Activated CD4-positive, alpha-beta T cell treated with anti-CD3 and anti-CD28 coated beads, Interleukin-2, amount 50 U/mL, for 48 hours (primary cell): ENCODE measurements at regions not wholly inside any gene's neighbourhood (a gene's known extent, or its start where the extent isn't known, plus 50 kb on each side); places are given as distances from the start of the nearest gene placed in this dataset.

Source experiments
- DNase-seq, 2 experiments: peaks; one replicate each; pipeline ENCODE4 v3.0.0-alpha.2; 2020

DNA sequence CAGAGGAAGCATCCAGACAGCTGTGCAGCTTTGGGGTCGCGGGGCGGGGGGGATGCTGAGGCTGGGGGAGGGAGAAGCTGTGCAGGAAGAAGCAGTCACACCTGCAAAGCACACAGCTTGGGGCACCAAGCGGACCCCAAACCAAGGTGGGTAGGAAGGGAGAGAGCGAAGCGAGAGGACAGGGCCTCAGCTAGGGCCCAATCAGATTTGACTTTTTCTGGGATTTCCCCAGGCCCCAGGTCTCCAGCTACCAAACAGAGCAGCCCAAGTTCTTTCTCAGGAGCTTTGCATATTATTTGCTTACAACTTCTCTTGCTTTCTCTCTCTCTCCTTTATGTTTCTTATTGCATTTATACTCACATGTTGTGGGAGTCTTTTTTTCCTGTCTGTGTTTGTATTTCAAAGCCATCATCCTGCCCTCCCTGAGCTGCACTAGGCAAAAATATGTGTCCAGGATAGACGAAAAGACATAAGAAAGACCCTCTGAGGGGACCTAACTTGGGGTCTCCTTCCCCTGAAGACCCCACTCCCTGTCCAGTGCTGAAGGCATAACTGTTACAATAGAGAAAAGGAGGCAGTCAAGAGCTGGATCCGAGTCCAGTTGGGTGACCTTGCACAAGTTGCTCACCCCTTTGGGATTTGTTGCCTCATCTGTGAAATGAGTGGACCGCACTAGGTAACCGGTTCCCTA is 50.6 kb upstream of the SMNDC1 start:
- DNase-seq: peak; percentile 33 to 42

DNA sequence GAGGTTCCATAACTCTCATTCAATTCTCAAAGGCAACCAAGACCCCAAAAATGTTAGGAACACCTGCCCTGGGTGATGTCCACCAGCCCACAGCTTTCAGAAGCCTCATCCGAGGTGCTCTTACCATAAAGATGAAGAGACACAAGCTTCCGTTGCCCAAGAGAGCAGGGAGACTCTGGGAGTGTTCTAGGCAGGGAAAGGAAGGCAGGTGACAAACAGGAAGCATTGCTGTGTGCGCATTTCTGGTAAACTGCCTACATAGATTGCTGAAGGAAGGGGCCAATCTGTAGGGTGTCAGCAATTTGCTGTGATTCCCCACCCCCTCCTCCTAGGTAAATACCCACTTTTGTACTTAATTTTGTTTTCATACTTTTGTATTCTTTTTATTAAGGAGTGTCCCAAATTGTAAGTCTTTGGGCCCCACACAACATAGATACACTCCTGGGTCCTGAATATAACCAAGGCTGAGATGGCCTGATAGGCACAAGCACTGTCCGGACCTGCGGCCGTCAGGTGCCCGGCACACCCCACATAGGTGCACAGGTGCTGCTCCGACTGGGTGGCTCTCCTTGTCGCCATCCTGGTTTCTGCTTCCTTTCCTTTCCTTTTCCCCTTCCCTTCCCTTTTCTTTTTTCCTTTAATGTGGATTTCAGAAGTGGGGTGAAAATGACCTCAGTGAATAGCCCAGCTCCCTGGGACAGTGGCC is 51.4 kb upstream of the SMNDC1 start:
- DNase-seq: peak; percentile 33 to 38

DNA sequence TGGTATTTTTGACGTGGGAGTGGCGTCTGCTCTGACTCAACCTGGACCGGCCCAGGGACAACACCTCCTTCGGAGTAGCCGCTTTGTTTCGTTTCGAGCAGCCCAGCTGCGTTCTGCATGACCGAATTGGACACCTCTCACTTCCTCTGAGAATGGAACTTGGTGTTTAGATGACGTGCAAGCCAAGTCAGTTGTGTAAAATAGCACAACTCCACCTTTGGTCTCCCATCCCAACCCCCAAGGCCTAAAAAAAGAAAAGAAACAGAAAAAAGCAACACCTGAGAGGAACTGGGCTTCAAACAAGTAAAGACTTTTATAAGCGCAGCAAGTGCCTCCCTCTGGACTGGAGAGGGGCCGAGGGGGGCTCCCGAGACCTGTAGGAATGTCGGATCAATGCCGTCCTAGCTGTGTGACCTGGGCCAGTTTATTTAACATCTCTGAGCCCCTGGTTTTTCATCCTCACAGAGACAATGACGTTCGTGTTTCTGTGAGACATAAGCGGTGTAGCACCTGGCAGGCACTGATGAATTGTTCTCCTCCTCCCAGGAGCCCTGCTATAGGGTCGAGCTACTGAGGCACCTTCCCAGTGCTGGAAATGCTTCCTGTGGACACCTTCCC is 52.0 kb upstream of the SMNDC1 start:
- DNase-seq: peak; percentile 79 to 87

GRCh38 chr10:110357252-110357780 is 52.6 kb upstream of the SMNDC1 start:
- DNase-seq: peak; percentile 75 to 79

DNA sequence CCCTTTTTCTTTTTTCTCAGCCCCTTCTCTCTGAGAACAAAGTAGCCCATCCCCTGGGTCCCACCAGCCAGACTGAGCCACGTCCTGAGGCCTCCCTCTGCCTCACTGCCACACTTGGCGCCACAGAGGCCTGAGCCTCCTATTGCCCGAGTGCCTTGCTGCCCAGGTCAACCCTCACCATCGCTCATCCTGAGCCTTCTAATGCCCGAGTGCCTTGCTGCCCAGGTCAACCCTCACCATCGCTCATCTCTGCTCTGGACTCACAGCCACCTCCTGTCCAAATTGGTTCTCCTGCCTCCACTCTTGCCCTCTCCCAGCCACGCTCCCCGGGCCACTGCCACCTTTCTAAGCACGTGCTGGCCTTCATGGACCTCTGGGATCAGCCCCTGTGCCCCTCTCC is 53.2 kb upstream of the SMNDC1 start:
- DNase-seq: no peak

DNA sequence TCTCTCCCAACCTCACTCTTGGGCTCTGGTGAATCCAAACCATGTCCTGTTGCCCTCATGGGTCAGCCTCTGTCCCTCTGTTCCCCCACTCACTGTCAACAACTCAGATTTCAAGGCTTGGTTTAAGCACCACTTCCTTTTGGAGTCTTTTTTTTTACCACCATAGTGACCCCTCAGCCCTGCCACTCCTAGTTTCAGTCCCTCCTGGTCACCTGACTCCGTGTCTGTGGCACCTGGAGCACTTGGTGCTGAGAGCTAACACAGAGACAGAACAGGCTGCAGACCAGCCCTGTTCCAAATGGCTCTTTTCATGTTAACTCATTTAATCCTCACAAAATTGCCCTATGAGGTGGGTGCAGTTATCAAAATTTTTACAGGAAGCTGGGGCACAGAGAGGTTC is 53.6 kb upstream of the SMNDC1 start:
- DNase-seq: no peak

DNA sequence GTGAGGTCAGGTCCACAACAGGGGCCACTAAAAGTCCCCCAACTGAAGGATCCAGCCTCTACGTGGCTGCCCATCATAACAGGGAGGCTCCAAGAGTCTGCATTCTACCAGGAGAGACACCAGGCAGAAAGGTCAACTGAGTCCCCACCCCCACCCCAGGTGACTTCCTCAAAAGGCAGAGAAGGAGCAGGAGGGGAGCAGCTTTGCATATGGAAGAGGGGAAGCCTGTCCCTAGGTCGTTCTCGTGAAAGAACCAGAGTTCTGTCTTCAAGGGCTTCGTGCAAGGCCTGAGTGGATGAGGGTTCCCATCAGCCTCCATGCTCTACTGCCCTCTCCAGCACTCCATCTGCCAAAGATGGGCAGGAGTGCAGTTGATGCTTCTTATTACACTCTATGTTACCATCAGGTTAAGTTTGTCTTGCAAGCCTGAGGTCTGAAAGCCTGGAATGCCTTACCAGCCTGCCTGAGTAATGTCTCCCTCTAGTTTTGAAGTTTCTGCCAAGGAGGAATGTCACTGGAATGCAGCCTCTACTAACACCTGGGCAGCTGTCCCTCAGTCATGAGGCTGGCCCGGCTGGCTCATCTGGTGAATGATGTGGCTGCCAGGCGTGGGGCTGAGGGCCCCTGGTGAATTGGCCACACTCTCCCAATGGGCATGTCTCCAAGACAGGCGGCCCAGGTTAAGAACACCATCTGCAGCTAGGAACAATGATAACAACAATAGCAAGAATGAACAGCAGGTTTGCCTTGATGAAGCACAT is 54.3 kb upstream of the SMNDC1 start:
- DNase-seq: no peak

DNA sequence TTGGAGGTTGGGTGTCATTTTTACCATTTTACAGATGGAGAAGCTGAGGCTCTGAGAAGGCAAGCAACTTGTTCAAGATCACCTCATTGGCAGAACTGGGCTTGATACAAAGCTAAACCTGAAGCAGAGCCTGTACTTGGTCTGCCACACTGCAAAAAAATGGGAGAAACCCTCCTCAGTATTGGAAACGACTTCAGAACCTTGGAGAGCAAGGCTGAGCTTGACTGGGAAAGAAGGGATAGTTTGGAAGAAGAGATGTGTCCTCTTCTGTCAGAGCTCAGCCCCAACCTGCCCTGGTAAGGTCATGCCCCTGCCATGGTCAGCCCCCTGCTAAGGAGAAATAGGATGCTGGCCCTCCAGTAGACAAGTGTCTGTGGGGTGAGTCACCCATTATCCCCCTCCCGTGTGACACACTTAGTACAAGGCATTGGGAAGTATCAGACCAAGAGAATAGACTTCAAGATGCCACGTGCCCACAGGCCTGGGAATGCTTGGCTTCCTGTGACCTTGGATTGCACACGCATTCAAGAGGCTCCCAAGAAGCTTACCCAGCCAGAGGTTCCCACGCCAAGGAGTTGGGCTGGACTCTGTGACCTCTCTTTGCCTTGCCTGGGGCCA is 56.2 kb upstream of the SMNDC1 start:
- DNase-seq: no peak

DNA sequence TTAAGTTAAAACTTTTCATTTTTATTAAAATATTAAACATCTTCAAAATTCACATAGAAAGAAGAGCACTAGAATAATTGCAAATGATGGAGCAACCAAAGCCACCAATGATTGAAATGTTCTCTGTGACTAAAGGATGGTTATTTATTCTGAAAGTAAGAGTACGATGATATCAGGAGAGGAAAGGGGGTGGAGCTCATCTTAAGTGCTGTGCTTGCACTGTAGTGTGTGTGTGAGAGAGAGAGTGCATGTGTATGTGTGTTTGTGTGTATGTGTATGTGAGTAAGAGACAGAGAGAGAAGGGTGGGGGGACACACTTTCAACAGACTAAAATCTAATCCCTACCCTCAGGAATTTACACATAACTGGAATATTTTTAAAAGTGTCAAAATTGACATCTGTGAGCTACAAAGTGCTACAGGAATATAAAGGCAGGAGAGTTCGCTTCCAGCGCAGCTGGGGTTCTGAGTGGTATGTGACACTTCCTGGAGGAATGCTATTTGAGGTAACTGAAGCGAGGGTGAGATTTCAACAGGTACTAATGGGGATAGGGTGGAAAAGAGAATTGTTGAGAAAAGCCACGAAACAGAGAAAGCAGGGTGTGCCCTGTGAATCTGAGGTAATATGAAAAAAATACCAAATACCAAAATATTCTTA is 57.2 kb upstream of the SMNDC1 start:
- no peak for DNase-seq

GRCh38 chr10:110363572-110364411 is 59.1 kb upstream of the SMNDC1 start:
- peak; percentile 59 to 69 for DNase-seq

DNA sequence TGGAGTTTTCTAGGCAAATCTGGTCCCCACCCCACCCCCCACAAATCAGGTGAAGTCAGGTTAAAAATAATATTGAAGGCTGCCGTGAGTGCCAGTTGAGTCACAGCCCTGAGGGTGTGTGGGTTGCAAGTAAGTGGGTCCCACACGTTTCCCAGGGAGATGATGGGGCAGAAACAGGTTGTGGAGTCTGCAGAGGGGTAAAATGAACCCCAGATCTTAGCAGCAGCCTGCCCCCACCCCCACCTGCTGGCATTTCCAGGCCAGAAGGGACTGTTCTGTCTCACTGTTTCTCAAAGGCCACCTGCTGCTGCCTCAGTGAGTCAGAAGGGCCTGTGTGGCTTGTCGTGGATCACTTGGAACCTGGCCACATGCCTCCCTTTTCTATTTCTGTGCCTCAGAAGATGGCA is 59.8 kb upstream of the SMNDC1 start:
- DNase-seq: peak; percentile 67 to 72

DNA sequence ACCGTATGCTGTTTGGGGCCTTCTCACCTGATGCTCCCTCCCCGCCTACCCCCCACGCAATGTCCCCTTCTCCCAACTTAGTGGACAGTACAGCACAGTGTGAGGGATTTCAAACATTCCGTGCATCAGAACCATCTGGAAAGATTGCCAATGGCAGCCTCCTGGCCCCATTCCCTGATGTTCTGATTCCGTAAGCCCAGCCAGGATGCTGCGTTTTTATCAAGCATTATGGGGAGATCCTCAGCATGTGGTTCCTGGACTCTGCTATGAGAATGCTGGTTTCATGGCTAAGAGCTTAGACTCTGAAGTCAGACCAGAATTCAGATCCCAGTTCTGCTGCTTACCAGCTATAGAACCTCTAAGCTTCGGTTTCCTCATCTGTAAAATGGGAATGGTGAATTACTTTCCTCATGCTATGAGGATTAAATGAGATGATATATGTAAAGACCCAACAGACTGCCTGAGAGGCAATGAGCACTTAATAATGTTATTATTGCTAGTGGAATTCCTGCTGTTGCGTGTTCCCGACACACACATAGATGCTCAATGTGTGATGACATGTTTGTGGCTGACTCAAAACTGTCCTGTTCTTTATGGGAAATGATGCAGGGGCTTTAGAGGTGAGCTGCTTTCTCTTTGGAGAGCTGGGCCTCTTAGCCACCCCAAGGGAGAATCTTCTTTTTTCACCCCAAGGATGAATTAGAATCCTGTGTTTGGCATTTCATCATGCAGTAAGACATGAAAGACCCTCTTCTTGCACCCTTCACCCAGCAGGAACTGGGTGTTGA is 60.8 kb upstream of the SMNDC1 start:
- no peak for DNase-seq

GRCh38 chr10:110366635-110367034 is 61.9 kb upstream of the SMNDC1 start:
- no peak for DNase-seq

- DNase-seq: no peak
These were observed 63.3 kb upstream of the SMNDC1 start for GRCh38 chr10:110368002-110368401.

- no peak for DNase-seq
These were observed 63.8 kb upstream of the SMNDC1 start for GRCh38 chr10:110368556-110368955.

DNA sequence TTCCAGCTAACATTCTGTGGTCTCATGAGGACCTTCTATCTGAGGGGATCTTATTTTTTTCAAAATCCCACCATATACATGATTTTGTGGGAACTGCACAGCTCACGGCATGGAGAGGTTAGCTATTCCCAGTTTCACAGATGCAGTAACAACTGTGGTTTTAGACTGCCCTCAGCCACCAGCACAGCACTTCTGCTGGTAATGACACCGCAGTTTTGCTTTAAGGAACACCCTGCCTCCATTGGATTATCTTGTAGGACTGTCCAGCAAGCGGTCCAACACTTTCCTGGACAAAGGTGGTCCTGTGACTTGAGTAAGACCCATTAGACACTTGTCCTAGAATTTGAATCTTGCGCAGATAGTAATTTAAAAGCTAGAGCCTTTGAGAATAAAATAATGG is 65.3 kb upstream of the SMNDC1 start:
- no peak for DNase-seq

DNA sequence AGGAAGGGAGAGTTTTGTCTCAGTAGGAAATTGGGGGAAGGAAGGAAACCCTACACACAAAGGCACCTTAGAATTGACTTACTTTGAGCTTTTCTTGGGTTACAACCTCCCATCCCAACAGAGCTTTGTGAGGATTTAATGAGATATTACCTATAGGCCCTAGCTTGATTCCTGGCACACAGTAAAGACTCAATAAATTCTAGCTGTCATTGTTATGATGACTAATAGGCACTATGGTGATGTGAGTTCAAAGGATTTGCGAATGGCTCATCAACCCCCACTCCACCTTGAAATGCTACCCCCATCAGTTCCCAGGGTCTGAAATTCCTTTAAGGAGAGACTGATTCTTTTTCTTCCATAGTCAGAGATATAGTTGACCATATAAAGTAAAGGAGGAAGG is 67.9 kb upstream of the SMNDC1 start:
- no peak for DNase-seq

- DNase-seq: no peak
These were observed 68.3 kb upstream of the SMNDC1 start for GRCh38 chr10:110373059-110373458.

DNA sequence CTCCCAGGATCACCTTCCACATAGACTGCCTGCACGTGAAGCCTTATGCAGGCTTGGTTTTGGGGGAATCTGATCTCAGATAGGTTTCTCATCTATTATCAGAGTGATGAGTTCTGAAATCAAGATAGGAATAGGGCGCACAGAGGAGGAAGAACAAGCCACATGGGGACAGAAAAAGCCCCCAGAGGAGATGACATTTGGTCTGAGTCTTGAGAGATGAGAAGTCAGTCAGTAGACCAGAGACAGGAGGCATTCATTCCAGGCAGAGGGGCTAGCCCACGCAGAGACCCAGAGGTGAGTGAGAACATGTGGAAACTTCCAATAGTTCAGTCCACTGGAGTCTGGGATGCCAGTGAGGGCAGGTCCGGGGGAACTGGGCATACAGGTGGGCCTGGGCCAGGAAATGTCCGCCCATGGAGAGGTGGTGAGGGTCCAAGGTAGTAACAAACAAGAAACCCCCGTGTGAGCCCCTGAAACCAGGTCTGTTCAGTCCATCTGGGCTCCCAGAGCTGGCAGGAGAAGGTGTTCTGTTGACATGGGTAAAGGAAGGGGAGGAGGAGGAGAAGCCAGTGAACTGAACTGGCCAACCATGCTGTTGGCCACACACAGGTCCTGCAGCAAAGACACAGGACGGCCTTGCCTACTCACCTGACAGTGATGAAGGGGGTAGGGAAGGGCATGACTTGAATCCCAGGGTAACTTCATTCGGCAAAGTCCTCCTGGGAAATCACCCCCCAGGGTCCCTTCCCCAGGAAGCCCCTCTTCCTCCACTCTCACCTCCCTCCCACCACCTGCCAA is 69.3 kb upstream of the SMNDC1 start:
- no peak for DNase-seq

GRCh38 chr10:110375121-110375520 is 70.4 kb upstream of the SMNDC1 start:
- no peak for DNase-seq
